PC-9 (cell line): ENCODE measurements at regions not wholly inside any gene's neighbourhood (a gene's known extent, or its start where the extent isn't known, plus 50 kb on each side); places are given as distances from the start of the nearest gene placed in this dataset.
"Not testable (repeated sequence)": the region's sequence is repeated elsewhere in the genome, so short reads cannot be mapped to it uniquely, and the experiment has no call there.

Source experiments
- BruUV-seq: library from RNA; stranded (reverse); fragments of 400-500 nt; replicated peaks from 2 replicates; lab custom pipeline; 2021; lab: Mats Ljungman, UMichigan
- CTCF ChIA-PET: fragments of 300-600 bp; sonication (Branson Sonifier 250); formaldehyde crosslinking; loops from one replicate; lab custom pipeline; 2022; ENCODE audit warnings: antibody characterized with exemption; lab: Charles Lee
- POLR2A ChIA-PET: fragments of 300-600 bp; sonication (Branson Sonifier 250); formaldehyde crosslinking; loops from one replicate; lab custom pipeline; 2022; ENCODE audit warnings: antibody characterized with exemption; ENCODE audit not compliant: unreplicated experiment; lab: Charles Lee
- DNase-seq, 2 experiments: peaks; one replicate each; pipeline versions ENCODE4 v3.0.0 to v3.0.0-alpha.2; 2015 to 2022; ENCODE audit warnings: mixed read lengths in 1 of 2
- H2AFZ ChIP-seq: fragments of 200-600 bp; sonication (generic); 2 replicates; pipeline ENCODE4 v1.8.1; 2017; ENCODE audit warnings: antibody characterized with exemption
- H3F3A ChIP-seq: fragments of 200-600 bp; sonication (generic); 2 replicates; pipeline ENCODE4 v1.8.1; 2017; ENCODE audit warnings: antibody characterized with exemption, mild to moderate bottlenecking, low read depth; ENCODE audit not compliant: insufficient read depth
- H3K27ac ChIP-seq: fragments of 200-600 bp; sonication (generic); 2 replicates; pipeline ENCODE4 v1.6.1; 2016; ENCODE audit warnings: mixed run types
- H3K27me3 ChIP-seq: fragments of 200-600 bp; sonication (generic); 2 replicates; pipeline ENCODE4 v1.6.1; 2016; ENCODE audit warnings: low read depth, mixed run types; ENCODE audit not compliant: insufficient read depth
- H3K36me3 ChIP-seq: fragments of 200-600 bp; sonication (generic); 2 replicates; pipeline ENCODE4 v1.6.1; 2016; ENCODE audit warnings: low read depth, mixed run types
- H3K4me1 ChIP-seq: fragments of 200-600 bp; sonication (generic); replicated peaks from 2 replicates; pipeline ENCODE4 v1.6.1; 2016; ENCODE audit warnings: mixed run types; ENCODE audit not compliant: insufficient read depth
- H3K4me2 ChIP-seq: fragments of 200-600 bp; sonication (generic); 2 replicates; pipeline ENCODE4 v1.6.1; 2017; ENCODE audit warnings: mixed run types
- H3K4me3 ChIP-seq: fragments of 200-600 bp; sonication (generic); 2 replicates; pipeline ENCODE4 v1.6.1; 2016; ENCODE audit warnings: mixed run types
- H3K79me2 ChIP-seq: fragments of 200-600 bp; sonication (generic); 2 replicates; pipeline ENCODE4 v1.6.1; 2017; ENCODE audit warnings: low read depth, mixed run types
- H3K9me2 ChIP-seq: fragments of 200-600 bp; sonication (generic); 2 replicates; pipeline ENCODE4 v1.8.1; 2017; ENCODE audit warnings: mild to moderate bottlenecking; ENCODE audit not compliant: insufficient read depth
- H3K9me3 ChIP-seq: fragments of 200-600 bp; sonication (generic); 2 replicates; pipeline ENCODE4 v1.8.1; 2016; ENCODE audit warnings: low read depth; ENCODE audit not compliant: insufficient read depth
- H4K20me1 ChIP-seq: fragments of 200-600 bp; sonication (generic); 2 replicates; pipeline ENCODE4 v1.8.1; 2017; ENCODE audit not compliant: insufficient read depth
- EZH2 ChIP-seq: fragments of 200-600 bp; sonication (generic); IDR thresholded peaks from 2 replicates; pipeline ENCODE4 v1.8.0; 2017; ENCODE audit warnings: antibody characterized with exemption, low read depth
- intact Hi-C: fragments of 100-400 bp; cut with micrococcal nuclease; formaldehyde crosslinking; loops from one replicate; pipeline ENCODE4 v1.10.0; 2022; ENCODE audit not compliant: unreplicated experiment
- TF ChIP-seq, protein P1 (sequence below): fragments of 200-600 bp; sonication (generic); conservative IDR thresholded peaks from 2 replicates; pipeline ENCODE4 v1.6.1; 2017; ENCODE audit warnings: mixed run types, antibody characterized with exemption, mild to moderate bottlenecking, moderate library complexity

DNA sequence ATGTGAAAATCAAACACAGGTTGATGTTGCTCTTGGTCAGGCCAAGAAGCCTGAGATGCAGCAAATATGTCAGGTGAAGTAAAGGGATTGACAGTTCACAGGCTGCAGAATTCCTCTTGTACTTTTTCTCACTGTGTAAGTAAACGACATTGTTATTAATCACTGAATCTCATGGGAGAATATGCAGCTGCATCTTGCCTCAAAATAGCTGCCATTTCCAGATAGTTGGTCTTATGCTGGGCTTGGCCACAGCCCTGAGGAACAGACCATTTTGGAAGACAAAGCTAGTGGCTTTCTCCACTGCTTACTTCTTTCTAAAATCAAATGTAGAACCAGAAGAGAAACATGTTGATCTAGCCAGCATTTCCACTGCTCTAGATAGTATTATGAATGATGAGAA lies 403.4 kb upstream of the NR3C2 start:
- Histone ChIP-seq H3K9me2 (no peaks in the 10 kb centered on the region), H2AFZ (no peak overlapping the region), H3K79me2 (no peaks in the 10 kb centered on the region), H3K27me3 (no peaks in the 10 kb centered on the region), H4K20me1 (no peaks in the 10 kb centered on the region), H3K4me2 (no peak overlapping the region), H3K4me3 (no peak overlapping the region), H3K9me3 (no peaks in the 10 kb centered on the region), H3K4me1 (no peaks in the 10 kb centered on the region), H3K27ac (no peak overlapping the region), H3K36me3 (no peaks in the 10 kb centered on the region), H3F3A (no peaks in the 10 kb centered on the region)
- CTCF ChIA-PET = no interaction called here
- no peak for DNase-seq
- no TSS peak for BruUV-seq
- POLR2A ChIA-PET = no interaction called here
- intact Hi-C loops = no loop called here
- TF ChIP-seq, protein P1, sequence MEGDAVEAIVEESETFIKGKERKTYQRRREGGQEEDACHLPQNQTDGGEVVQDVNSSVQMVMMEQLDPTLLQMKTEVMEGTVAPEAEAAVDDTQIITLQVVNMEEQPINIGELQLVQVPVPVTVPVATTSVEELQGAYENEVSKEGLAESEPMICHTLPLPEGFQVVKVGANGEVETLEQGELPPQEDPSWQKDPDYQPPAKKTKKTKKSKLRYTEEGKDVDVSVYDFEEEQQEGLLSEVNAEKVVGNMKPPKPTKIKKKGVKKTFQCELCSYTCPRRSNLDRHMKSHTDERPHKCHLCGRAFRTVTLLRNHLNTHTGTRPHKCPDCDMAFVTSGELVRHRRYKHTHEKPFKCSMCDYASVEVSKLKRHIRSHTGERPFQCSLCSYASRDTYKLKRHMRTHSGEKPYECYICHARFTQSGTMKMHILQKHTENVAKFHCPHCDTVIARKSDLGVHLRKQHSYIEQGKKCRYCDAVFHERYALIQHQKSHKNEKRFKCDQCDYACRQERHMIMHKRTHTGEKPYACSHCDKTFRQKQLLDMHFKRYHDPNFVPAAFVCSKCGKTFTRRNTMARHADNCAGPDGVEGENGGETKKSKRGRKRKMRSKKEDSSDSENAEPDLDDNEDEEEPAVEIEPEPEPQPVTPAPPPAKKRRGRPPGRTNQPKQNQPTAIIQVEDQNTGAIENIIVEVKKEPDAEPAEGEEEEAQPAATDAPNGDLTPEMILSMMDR = no peak
- TF ChIP-seq EZH2 = no peak

DNA sequence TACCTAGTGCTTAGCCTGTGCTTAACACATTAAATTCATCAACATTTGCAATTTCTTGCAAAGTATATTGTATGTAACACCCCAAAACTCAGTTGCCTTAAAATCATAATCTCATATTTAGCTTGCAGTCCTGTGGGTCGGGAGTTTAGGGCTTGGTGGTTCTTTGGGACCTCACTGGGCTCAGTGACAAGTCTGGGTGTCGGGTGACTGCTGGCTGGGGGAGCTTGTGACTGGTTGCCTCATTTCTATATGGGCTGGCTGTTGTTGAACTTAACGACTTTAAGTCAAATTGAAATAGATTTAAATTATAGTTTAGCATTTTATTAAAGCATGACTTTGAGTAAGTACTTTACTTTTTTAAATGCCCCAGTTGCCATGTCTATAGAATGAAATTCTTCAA lies 401.4 kb upstream of the NR3C2 start:
- Histone ChIP-seq H3K4me1 (no peaks in the 10 kb centered on the region), H4K20me1 (no peaks in the 10 kb centered on the region), H2AFZ (no peak overlapping the region), H3K4me3 (no peak overlapping the region), H3K27ac (no peak overlapping the region), H3K9me2 (no peaks in the 10 kb centered on the region), H3K4me2 (no peak overlapping the region), H3K36me3 (no peaks in the 10 kb centered on the region), H3K27me3 (no peaks in the 10 kb centered on the region), H3F3A (no peaks in the 10 kb centered on the region), H3K79me2 (no peaks in the 10 kb centered on the region), H3K9me3 (no peaks in the 10 kb centered on the region)
- ChIA-PET CTCF (no interaction called here), POLR2A (interaction anchor here (0.7 kb wide), 1 partner anchor 370 kb away, joined by 3 read pairs; no protein-coding TSS in a partner anchor)
- DNase-seq = no peak
- TF ChIP-seq, protein P1 = no peak
- no peak for TF ChIP-seq EZH2
- intact Hi-C loops = no loop called here
- no TSS peak for BruUV-seq

DNA sequence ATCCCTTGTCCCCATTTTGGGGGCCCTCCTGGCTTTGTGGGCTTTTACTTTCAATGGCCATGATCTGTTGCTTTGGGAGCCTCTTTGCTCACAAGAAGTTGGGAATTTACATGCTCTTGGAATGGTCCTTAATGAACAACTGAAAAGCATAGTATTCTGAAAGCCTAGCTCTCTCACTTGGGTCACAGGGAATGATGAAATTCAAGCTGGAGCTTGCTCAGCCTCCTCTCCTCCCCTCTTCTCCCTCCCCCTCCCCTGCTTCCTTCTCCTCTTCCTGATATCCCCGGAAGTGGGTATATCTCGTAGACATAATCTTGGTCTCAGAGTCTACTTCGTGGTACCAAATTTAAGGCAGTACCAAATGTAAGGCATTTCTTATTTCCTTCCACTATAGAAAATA lies 400.6 kb upstream of the NR3C2 start:
- Histone ChIP-seq H3K27me3 (no peaks in the 10 kb centered on the region), H3K36me3 (no peaks in the 10 kb centered on the region), H3K9me3 (no peaks in the 10 kb centered on the region), H3K79me2 (no peaks in the 10 kb centered on the region), H3K4me1 (no peaks in the 10 kb centered on the region), H3K9me2 (no peaks in the 10 kb centered on the region), H3K4me3 (no peak overlapping the region), H3K27ac (no peak overlapping the region), H4K20me1 (no peaks in the 10 kb centered on the region), H3K4me2 (no peak overlapping the region), H2AFZ (no peak overlapping the region), H3F3A (no peaks in the 10 kb centered on the region)
- TF ChIP-seq, protein P1 = no peak
- TF ChIP-seq EZH2 = no peak
- no TSS peak for BruUV-seq
- intact Hi-C loops = no loop called here
- POLR2A ChIA-PET = no interaction called here
- CTCF ChIA-PET = no interaction called here
- DNase-seq = no peak

DNA sequence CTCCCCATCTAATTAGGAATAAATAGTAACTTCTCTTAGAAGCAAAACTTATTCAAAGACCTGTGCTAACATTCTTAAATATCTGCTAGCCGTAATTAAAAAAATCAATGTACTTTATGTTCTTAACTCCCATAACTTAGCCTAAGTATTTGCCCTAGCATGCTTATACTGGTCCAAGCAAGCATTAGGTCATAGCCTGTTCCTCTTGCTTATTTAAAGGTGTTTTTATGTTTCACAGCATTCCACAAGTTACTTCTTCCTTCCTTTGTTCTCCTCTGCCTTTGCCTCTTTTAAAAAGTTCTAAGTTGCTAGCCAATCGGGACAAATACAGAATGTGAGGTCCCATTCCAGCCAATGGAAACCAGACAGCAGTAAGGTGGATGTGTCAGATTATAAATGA lies 395.4 kb upstream of the NR3C2 start:
- H3K4me3 ChIP-seq, H3K4me1 ChIP-seq, H3K9me3 ChIP-seq, intact Hi-C loops, H3K27ac ChIP-seq, H3K79me2 ChIP-seq, H2AFZ ChIP-seq, H3F3A ChIP-seq, DNase-seq, BruUV-seq, H4K20me1 ChIP-seq, H3K36me3 ChIP-seq, CTCF ChIA-PET, H3K9me2 ChIP-seq, H3K4me2 ChIP-seq, POLR2A ChIA-PET, H3K27me3 ChIP-seq: not testable (repeated sequence)
